HG03457 (cell line): ENCODE measurements at regions not wholly inside any gene's neighbourhood (a gene's known extent, or its start where the extent isn't known, plus 50 kb on each side); places are given as distances from the start of the nearest gene placed in this dataset.

ENCODE experiments used
- ATAC-seq: cut with Tn5 transposase; IDR thresholded peaks from one replicate; pipeline ENCODE4 v1.9.1; 2021; ENCODE audit warnings: moderate number of reproducible peaks; ENCODE audit not compliant: unreplicated experiment

DNA sequence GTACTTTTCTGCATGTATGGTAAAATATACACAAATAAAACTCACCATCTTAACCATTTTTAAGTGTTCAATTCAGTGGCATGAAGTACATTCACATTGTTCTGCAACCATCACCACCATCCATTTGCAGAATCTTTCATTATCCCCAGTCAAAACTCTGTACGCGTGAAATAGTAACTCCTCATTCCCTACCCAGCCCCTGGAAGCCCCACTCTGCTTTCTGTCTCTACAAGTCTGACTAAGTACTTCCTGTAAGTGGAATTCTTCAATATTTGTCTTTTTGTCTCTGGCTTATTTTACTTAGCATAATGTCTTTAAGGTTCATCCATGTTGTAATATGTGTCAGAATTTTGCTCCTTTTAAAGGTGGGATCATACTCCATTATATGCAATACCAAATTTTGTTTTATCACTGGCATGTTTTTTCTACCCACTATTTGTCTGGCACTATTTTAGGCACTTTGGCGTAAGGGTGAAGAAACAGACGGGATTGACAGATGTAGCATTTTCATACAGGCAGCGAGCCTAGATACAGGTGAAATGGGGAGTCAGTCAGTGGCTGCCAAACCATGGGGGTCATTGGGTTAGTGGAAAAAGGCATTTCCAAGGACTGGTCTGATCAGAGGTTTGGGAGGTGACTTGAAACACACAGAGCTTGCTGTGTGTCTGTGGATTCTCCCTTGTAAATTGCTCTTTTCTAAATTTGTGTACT is 163.2 kb upstream of the MYCN start:
- ATAC-seq, result no peak

DNA sequence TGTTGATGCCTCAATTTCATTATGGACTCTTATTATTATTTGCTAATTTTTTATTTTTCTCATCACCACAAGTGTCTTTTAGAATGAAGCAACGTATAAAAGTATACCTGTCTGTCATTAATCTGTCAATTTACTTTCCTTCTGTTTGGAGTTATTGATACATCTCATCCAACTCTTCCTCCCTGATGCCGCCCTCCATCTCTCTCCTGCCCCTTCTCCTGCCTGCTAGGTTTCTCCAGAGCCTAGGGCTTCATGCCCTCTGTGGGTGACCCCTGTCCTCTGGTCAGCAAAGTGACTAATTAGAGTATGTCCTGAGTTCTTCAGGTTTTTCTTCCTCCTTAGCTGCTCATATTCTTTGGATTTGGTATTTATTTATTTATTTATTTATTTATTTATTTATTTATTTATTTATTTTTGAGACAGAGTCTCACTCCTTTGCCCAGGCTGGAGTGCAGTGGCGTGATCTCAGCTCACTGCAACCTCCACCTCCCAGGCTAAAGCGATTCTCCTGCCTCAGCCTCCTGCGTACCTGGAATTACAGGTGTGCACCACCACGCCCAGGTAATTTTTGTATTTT is 162.5 kb upstream of the MYCN start:
- no peak for ATAC-seq

DNA sequence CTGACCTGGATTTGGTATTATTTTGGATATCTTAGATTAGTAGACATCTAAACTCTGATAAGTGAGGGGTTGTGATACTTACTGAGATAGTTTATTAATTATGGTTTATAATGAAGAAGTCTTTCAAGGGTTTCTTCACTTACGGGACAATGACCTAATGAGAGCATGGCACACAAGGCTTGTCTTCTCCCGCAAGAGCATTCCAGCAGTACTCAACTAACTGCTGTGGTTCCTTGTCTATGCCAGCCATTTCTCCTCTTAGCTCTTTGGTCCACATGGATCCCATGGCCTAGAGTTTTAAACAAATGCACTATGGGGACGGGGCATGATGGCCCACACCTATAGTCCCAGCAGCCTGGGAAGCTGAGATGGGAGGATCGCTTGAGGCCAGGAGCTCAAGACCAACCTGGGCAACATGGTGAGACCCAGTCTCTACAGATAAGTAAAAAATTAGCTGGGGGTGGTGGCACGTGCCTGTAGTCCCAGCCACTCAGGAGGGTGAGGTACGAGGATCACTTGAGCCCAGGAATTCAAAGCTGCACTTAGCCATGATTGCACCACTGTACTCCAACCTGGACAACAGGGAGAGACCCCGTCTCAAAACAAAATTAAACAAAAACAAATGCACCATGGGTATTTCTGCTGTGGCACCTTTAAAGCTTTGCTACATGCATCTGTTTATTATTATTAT is 161.7 kb upstream of the MYCN start:
- no peak for ATAC-seq

DNA sequence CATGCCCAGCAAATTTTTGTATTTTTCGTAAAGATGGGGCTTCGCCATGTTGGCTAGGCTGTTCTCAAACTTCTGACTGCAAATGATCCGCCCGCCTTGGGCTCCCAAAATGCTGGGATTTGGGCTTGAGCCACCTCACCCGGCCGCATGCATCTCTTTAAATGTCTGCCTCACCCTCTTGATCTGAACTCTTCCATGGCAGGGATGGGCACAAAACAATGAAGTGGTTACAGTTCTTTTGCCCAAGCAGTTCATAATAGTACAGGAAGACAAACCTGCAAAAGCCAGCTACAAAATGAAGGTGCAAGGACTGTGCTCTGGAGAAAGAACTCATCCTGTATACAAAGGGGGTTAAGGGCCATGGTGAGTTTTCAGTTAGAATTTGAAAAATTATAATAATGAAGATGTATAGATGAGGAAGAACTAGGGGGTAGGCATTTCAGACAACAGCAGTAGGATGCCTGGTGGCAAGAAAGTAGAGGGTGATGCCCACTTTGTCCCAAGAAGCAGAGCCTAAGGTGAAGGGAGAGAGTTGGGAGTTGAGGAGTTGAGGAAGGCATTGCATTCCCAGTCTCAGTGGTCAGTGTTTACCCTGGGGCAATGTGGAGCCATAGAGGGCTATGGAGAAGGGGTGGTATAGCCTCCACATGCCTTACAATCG is 160.8 kb upstream of the MYCN start:
- no peak for ATAC-seq

DNA sequence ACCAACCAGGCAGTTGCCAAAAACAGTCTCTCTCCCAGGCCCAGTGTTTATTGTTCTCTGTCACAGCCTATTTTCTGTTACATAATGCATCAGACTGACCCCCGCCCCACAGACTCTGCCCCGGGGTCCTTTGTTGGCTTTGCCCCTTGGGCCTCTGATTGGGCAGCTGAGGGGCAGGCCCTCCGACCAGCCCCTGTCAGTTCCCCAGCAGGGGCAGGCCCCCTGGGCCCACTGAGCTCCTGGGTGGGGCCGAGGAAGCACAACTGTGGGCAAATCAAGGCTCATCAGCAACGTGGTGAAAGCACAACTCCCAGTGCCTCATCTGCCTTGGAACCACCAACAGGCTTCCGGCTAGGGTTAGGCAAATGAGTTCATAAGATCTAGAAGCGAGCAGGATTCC is 160.1 kb upstream of the MYCN start:
- no peak for ATAC-seq

DNA sequence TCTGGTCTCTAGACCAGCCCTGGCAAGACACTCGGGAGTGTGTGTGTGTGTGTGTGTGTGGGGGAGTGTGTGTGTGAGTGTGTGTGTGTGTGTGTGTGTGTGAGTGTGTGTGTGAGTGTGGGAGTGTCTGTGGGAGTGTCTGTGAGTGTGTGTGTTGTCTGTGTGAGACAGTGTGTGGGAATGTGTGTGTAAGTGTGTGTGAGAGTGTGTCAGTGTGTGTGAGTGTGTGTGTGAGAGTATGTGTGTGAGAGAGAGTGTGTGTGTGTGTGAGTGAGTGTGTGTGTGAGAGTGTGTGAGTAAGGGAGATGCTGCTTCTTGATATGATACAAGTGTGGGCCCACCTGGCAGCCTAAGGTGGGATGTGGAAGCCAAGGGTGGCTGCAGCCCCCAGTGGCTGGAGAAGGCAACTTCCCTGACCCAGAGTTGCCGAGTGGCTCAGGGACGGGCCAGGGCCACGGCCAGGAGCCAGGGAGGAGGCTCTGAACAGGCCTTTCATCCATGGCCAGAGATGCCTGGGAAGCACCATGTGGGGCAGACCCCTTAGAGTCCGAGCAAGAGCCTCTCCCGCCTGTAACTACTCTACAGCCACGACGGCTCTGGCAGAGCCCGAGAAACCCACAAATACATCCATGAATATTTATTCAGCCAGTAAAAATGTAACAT is 159.3 kb upstream of the MYCN start:
- ATAC-seq, result no peak

DNA sequence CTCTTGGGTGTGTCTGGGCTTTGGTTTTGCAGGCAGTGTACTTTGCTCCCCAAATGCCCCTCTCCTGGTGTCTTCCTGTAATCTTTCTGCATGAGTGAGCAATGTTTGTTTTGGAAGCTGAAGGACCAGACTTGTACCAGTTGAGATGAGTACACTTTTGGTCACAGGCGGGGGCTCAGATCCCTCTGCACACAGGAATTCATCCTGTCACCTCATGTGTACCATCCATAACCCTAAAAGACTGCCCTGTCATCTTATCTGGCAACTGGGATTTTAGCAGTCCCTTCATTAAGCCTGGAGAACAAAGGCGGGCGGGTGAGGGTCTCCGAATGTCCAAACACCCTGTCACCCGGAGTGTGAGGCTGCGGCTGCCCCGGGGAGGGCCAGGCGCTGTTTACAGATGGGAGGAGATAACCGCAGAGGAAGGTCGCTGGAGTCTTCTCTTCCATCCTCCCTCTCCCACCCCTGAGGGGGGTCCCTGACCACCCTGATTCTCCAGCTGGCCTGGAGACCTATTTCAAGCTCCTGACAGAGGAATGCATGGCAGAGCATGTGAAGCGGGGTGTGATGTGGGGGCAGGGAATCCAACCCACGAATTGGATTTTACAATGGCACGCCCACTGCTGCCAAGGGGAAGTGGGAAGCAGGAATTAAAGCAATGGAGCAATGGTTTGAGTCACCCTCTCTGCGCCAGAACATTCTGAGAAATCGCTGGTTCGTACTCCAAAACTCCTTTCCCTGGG is 158.2 kb upstream of the MYCN start:
- ATAC-seq, result no peak

DNA sequence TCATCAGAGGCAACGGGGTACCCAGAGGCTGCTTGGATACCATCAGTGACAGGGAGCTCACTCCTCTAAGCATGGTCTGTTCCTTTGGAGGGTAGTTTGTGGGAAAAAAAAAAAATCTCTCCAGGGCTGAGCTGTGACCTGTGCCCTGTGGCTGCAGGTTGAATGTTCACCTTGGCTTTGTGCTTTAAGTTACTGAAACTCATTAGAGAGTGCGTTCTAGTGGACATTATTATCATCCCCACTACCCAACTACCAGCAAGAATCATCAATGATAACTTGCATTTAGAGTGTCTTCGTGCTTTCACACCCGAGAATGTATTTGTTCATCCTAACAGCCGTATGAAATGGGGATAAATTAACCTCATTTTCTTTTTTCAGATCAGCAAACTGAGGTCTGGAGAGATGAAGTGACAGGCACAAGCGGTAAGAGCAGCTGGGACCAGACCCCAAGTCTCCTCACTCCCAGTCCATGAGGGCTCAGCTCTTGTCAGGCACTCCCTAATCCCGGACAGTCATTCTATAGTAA is 157.5 kb upstream of the MYCN start:
- no peak for ATAC-seq

DNA sequence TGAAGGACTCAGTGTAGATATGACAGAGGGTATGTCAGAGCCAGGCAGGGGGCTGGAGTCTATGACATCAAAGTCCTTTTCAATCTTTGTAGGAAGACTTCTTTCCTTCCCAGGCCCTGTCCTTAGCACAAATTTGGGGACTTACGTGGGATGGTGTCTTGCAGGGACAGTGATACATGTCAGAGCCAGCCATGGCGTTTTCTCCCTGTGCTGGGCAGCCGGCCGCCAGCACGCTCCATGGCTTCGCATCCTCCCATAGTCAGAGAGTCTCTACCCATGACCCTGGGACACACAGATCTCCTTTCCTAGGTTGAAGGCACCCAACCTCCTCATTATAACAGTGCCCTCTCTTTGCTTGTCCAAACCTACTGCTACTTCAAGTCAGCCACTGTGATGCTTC is 156.9 kb upstream of the MYCN start:
- ATAC-seq, result no peak

DNA sequence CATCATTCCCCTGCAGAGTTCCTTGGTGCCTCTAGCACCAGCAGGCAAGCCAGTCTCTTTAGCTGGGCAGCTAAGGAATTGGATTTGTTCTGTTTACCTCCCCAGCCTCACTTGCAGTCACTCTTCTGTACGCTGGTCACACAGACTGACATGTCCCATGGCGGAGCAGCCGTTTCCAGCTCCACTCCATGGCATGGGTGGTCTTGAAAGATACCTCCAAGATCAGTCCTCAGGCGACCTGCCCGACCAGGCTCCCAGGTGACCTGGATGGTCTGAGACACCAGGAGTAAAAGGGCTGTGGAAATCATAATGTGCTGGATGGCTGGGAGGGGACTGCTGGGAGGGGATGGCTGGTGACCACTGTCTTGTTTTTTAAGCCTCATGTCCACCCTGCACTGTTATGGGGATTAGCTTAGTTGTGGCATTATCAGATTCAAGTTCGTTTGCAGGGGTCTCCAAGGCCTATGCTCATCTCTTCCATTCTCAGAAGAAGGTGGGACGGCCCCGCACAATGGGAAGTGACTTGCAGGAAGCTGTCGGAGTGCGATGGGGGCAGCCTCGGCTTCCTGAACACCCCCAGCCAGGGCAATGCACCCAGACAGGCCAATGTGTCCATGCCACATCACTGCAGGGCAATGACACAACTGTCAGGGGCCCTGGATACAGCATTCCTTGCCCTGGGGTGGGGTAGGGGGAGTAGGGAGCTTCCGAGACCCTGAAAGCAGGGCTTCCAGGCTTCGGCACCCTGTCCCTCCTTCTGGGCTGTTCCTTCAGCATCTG is 156.1 kb upstream of the MYCN start:
- ATAC-seq, result no peak

DNA sequence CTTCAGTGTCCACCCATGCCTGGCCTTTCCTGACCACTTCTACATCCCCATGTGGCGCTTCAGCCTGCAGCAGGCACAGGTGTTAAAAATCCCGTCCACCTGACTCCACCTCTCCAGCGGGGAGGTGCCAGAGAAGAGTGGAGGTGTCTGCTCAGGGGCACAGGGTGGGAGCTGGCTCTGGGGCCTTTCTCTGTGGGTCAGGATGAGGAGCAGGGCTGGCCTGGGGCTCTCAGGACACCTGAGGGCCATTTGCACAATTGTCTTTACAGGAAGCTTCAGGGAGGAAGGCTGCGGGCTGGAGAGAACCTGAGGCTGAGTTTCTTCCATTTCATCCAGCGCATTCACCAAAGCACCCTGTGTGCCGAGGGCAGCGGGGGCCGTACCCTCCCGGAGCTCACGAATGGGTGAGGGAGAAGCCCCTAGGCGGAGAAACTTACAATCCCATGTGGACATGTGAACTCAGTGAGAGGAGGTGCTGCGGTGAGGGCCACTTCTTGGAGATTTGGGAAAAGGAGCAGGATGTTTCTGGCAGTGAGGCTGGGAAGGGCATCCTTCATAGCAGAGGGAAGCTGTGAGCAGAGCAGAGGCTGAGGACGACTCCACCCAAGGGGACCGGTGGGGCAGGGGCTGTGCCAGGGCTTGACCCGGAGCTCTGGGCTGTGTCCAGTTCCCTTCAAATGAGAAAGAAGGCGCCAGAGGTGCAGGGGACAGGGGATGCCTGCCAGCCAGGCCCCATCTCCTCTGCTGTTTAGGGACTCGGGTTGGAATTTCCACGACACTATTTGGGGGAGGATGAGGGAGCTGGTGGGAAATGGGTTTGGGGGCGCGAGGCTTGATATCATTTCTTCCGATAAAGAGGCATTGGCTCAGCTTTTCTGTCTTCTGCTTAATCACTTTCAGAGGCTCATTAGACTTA is 155.2 kb upstream of the MYCN start:
- no peak for ATAC-seq

DNA sequence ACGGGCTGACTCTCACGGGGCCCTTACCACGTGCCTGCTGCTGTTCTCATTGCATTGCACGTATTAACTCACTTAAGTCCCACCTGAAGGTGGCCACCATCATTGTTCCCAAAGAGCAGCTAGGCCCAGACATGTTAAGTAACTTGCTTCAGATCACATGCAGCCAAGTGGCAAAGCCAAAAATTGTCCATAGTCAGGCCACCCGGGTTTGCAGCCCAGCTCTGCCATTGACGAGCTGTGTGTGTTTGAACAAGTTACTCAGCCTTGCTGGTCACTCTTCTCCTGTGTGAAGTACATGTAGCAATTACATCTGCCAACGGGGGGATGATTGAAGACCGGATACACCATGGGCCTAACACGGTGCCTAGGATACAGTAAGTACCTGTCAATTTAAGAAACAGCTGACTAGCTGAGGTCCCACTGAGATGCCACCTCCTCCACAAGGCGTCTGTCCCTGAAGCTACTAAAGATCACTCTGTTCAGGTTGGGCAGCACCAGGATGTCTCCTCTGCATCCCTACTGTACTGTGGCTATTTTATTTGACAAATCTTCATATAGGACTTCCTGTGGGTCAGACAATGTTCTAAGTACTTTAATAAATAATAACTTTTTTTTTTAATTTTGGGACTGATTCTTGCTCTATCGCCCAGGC is 154.2 kb upstream of the MYCN start:
- no peak for ATAC-seq

DNA sequence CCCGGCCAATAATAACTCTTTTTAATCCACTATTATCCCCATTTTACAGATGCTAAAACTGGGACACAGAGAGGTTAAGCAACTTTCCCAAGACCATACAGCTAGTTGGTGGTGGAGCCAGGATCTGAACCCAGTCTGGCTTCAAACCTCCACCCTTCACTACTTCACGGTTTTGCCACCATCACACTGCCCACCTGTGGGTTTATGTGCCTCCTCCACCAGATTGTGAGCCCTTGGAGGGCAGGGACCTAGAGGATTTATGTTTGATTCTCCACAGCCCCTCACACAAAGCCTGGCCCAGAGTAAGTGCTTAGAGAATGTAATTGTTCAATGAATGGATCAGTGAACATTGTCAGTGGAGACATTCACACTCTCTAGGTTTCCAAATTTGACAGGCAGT is 153.4 kb upstream of the MYCN start:
- ATAC-seq, result no peak

DNA sequence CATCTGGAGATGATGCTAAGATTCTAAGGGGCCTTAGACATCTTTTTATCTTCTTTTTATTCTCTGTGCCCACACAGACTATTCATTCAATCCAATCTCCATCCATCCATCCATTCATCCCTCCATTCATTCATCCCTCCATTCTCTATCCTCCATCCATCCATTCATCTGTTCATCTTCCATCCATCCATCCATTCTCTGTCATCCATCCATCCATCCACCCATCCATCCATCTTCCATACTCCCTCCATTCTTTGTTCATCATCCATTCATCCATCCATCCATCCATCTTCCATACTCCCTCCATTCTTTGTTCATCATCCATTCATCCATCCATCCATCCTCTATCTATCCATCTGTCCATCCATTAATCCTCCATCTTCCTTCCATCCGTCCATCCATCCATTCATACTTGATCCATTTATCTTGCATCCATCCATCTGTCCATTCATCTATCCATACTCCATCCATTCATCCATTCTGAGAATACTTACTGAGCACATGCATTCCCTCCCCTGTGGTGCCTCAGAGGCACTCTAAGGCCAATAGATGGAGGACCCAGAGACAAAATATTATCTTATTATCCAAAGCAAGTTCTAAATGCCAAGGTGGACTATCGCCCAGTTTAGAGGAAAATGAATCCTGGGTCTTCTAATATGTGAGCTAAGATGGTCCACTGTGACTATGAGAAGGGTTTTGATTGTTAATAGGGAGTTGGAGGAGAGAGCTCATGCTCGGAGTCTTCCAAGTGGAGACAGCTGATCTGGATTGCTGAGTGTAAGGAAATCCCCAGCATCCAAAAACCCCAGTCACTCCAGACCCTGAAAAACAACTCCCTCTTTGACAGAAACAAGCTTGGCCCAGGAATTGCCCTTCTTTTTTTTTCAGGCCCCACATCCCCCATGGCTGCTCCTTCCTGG is 152.6 kb upstream of the MYCN start:
- no peak for ATAC-seq

DNA sequence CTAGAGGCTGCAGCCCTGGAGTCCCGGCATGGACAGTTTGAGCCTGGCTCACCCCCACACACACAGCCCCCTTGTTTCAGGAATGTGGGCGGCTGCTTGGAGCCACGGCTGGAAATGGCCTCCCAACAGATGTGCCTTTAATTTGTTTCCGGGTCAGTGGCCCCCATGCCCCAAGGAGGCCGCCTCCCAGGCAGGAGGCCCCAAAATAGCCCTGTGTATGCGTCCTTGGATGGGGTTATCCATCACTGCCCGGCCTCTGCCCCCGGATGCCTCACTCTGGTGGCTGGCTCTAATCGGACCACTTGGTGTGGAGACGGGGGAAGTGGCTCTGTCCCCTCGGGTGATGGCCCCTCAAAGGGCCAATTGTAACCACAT is 151.9 kb upstream of the MYCN start:
- no peak for ATAC-seq

DNA sequence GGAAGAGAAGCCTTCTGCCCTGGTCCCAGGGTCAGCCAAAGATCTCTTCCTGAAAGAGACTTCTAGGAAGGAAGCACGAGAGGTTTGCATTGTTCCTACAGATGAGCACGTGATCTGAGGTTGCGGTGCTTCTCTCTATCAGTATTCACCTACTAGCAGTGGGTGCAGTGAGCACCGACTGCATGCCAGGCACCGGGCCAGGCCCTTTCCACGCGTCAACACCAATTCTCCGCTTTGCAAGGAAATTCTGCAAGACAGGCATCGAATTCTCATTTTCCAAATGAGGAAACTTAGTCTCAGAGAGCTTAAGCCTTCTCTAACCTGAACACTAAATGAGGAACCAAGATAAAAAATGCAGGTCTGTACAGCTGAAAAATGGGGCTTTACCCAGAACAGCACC is 151.5 kb upstream of the MYCN start:
- ATAC-seq, result no peak

DNA sequence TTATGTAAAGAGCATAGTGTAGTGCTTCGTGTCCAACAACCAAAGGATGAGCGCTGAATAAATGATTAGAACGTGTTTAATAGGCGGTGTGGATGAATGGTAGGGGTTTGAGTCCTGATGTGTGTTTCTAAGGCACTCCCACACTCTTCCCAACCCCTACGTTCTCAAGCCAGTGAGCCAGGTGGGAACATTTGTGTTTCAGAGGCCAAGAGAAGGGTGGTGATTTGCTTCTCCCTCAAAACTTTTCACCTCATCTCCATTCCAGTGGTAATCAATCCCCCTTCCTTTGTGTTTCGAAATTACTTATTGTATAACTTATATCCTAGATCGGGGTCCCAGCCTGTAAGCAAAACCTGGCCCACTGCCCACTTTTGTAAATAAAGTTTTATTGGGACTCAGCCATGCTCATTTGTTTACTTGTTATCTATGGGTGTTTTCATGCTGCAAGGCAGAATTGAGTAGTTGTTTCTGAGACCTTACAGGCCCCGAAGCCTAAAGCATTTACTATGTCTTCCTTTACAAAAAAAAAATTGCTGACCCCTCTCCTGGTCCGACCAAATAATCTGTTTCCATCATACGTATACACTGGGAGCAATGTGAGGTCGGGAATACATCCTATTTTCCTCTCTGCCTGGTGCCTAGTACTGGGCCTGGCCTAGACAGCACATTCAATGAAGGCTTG is 150.8 kb upstream of the MYCN start:
- ATAC-seq, result no peak
